ENCODE measurements at regions not wholly inside any gene's neighbourhood (a gene's known extent, or its start where the extent isn't known, plus 50 kb on each side); places are given as distances from the start of the nearest gene placed in this dataset.

- TF ChIP-seq POLR2AphosphoS5 (IDR thresholded peaks at IDR 0.05), result no peak
- TF ChIP-seq CTCF (IDR thresholded peaks at IDR 0.05), result no peak
- TF ChIP-seq POLR2A (IDR thresholded peaks at IDR 0.05), result no peak
- TF ChIP-seq EP300 (IDR thresholded peaks at IDR 0.05), result no peak
Observed at GRCh38 chr10:85444868-85445267, 921.7 kb downstream of the GRID1 start.
